WTC11 (cell line): ENCODE measurements at regions not wholly inside any gene's neighbourhood (a gene's known extent, or its start where the extent isn't known, plus 50 kb on each side); places are given as distances from the start of the nearest gene placed in this dataset.

Experiments
- CBFB ChIP-seq: sonication (generic); formaldehyde crosslinking; IDR thresholded peaks from 2 replicates; pipeline ENCODE4 v1.8.1; 2022; ENCODE audit warnings: mild to moderate bottlenecking, low read depth, missing genetic modification reagents
- CREM ChIP-seq: sonication (generic); formaldehyde crosslinking; IDR thresholded peaks from 2 replicates; pipeline ENCODE4 v1.8.1; 2022; ENCODE audit warnings: mild to moderate bottlenecking, missing genetic modification reagents, moderate library complexity
- ETV6 ChIP-seq: sonication (generic); formaldehyde crosslinking; IDR thresholded peaks from 2 replicates; pipeline ENCODE4 v1.8.1; 2022; ENCODE audit warnings: mild to moderate bottlenecking, missing genetic modification reagents
- FOXK1 ChIP-seq: sonication (generic); formaldehyde crosslinking; IDR thresholded peaks from 2 replicates; pipeline ENCODE4 v1.8.0; 2022; ENCODE audit warnings: mild to moderate bottlenecking, moderate library complexity, missing genetic modification reagents
- MYBL2 ChIP-seq: sonication (generic); formaldehyde crosslinking; IDR thresholded peaks from 2 replicates; pipeline ENCODE4 v1.8.1; 2023; ENCODE audit warnings: mild to moderate bottlenecking, moderate library complexity, missing genetic modification reagents
- SP1 ChIP-seq: sonication (generic); formaldehyde crosslinking; conservative IDR thresholded peaks from 2 replicates; pipeline ENCODE4 v1.8.1; 2022; ENCODE audit warnings: missing genetic modification reagents
- ZNF232 ChIP-seq: sonication (generic); formaldehyde crosslinking; IDR thresholded peaks from 2 replicates; pipeline ENCODE4 v1.8.0; 2022; ENCODE audit warnings: mild to moderate bottlenecking, missing genetic modification reagents
- TF ChIP-seq, protein P1 (sequence below): fragments of 200-600 bp; IDR thresholded peaks from 2 replicates; pipeline ENCODE4 v1.8.0; 2022; ENCODE audit warnings: antibody characterized with exemption
- TF ChIP-seq, protein P2 (sequence below): fragments of 250-450 bp; sonication (Bioruptor Pico); IDR thresholded peaks from 2 replicates; pipeline ENCODE4 v1.8.0; 2021; ENCODE audit warnings: mild to moderate bottlenecking
- TF ChIP-seq, protein P3 (sequence below): sonication (generic); formaldehyde crosslinking; IDR thresholded peaks from 2 replicates; pipeline ENCODE4 v1.8.1; 2023; ENCODE audit warnings: mild to moderate bottlenecking, missing genetic modification reagents
- TF ChIP-seq, protein P4 (sequence below): sonication (generic); formaldehyde crosslinking; IDR thresholded peaks from 2 replicates; pipeline ENCODE4 v1.8.0; 2022; ENCODE audit warnings: mild to moderate bottlenecking, missing genetic modification reagents

DNA sequence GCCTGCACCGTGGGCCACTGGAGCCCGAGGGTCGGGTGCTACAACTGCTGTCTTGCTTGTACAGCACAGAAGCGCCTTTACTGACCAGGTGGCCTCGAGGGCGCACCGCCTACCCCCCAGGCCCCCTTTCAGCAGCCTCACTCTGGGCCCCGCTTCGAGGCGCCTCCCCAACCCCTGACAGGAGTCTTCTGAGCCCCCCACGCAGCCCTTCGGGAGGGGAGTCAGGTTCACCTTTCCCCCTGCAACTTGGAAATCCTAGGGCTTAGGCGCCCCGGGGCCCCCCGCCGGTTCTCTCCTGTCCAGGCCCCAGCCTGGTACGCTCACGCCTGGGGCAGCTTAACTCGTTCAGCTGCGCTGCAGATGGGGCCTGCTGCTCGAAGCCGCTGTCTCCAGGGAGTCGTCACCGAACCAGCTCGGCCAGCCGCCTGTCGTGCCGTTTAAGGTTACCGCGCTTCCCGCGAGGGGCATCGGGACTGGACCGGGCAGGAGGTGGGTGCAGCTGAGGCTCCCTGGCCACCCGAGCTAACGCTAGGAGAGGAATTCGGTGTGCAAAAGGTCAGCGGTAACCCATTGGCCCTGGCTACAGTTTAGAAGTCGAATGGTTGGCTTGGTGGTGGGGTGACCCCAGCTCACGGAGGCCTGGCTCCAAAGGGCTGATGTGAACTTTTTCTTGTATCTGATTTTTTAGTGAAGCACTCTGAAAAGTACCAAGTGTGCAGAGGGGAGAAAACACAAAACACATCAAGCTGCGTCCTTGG, 58.9 kb upstream of the BCOR start:
- TF ChIP-seq, protein P1, sequence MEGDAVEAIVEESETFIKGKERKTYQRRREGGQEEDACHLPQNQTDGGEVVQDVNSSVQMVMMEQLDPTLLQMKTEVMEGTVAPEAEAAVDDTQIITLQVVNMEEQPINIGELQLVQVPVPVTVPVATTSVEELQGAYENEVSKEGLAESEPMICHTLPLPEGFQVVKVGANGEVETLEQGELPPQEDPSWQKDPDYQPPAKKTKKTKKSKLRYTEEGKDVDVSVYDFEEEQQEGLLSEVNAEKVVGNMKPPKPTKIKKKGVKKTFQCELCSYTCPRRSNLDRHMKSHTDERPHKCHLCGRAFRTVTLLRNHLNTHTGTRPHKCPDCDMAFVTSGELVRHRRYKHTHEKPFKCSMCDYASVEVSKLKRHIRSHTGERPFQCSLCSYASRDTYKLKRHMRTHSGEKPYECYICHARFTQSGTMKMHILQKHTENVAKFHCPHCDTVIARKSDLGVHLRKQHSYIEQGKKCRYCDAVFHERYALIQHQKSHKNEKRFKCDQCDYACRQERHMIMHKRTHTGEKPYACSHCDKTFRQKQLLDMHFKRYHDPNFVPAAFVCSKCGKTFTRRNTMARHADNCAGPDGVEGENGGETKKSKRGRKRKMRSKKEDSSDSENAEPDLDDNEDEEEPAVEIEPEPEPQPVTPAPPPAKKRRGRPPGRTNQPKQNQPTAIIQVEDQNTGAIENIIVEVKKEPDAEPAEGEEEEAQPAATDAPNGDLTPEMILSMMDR: no peak
- TF ChIP-seq MYBL2: no peak
- TF ChIP-seq, protein P2, sequence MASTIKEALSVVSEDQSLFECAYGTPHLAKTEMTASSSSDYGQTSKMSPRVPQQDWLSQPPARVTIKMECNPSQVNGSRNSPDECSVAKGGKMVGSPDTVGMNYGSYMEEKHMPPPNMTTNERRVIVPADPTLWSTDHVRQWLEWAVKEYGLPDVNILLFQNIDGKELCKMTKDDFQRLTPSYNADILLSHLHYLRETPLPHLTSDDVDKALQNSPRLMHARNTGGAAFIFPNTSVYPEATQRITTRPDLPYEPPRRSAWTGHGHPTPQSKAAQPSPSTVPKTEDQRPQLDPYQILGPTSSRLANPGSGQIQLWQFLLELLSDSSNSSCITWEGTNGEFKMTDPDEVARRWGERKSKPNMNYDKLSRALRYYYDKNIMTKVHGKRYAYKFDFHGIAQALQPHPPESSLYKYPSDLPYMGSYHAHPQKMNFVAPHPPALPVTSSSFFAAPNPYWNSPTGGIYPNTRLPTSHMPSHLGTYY (CRISPR knock-in tag): no peak
- no peak for TF ChIP-seq ZNF232 (CRISPR knock-in tag)
- TF ChIP-seq, protein P3, sequence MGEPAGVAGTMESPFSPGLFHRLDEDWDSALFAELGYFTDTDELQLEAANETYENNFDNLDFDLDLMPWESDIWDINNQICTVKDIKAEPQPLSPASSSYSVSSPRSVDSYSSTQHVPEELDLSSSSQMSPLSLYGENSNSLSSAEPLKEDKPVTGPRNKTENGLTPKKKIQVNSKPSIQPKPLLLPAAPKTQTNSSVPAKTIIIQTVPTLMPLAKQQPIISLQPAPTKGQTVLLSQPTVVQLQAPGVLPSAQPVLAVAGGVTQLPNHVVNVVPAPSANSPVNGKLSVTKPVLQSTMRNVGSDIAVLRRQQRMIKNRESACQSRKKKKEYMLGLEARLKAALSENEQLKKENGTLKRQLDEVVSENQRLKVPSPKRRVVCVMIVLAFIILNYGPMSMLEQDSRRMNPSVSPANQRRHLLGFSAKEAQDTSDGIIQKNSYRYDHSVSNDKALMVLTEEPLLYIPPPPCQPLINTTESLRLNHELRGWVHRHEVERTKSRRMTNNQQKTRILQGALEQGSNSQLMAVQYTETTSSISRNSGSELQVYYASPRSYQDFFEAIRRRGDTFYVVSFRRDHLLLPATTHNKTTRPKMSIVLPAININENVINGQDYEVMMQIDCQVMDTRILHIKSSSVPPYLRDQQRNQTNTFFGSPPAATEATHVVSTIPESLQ (CRISPR knock-in tag): no peak
- TF ChIP-seq ETV6 (CRISPR knock-in tag): no peak
- TF ChIP-seq, protein P4, sequence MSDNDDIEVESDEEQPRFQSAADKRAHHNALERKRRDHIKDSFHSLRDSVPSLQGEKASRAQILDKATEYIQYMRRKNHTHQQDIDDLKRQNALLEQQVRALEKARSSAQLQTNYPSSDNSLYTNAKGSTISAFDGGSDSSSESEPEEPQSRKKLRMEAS (CRISPR knock-in tag): no peak
- no peak for TF ChIP-seq CREM (CRISPR knock-in tag)
- TF ChIP-seq CBFB: no peak
- TF ChIP-seq FOXK1 (CRISPR knock-in tag): no peak
- TF ChIP-seq SP1 (CRISPR knock-in tag): no peak
